Large intestine (tissue), 3 donors: ENCODE measurements at regions not wholly inside any gene's neighbourhood (a gene's known extent, or its start where the extent isn't known, plus 50 kb on each side); places are given as distances from the start of the nearest gene placed in this dataset.
A peak's percentile ranks its signal among the peaks of the same experiment; 100 is the strongest.

Experiments used
- DNase-seq, 2 donors: peaks; one replicate each; pipeline versions ENCODE4 v3.0.0 to v3.0.0-alpha.2; 2013
- H3K27ac ChIP-seq: one replicate; pipeline ENCODE4 v1.5.1; 2013; ENCODE audit warnings: low read length
- H3K27me3 ChIP-seq: 2 replicates; pipeline ENCODE4 v1.6.1; 2013; ENCODE audit warnings: low read length; ENCODE audit not compliant: control insufficient read depth, insufficient read depth
- H3K36me3 ChIP-seq: 2 replicates; pipeline ENCODE4 v1.6.1; 2013; ENCODE audit warnings: low read length; ENCODE audit not compliant: control insufficient read depth, insufficient read depth
- H3K4me1 ChIP-seq: one replicate; pipeline ENCODE4 v1.6.1; 2013; ENCODE audit warnings: low read length; ENCODE audit not compliant: control insufficient read depth, insufficient read depth
- H3K4me3 ChIP-seq: one replicate; pipeline ENCODE4 v1.5.1; 2013; ENCODE audit warnings: low read length
- H3K9me3 ChIP-seq: one replicate; pipeline ENCODE4 v1.6.1; 2013; ENCODE audit warnings: mild to moderate bottlenecking, low read depth, low read length, moderate library complexity; ENCODE audit not compliant: control insufficient read depth
- WGBS: methylation state at CpG from one replicate; pipeline ENCODE4 v1.1.5; 2013; ENCODE audit warnings: low lambda C conversion rate; ENCODE audit not compliant: insufficient coverage; 5-methylcytosine and 5-hydroxymethylcytosine counted together

GRCh38 chr2:212712991-212713390 is 174.4 kb upstream of the ERBB4 start:
- Histone ChIP-seq H3K4me3 (no peak overlapping the region), H3K36me3 (no peaks in the 10 kb centered on the region), H3K27ac (no peak overlapping the region), H3K27me3 (no peaks in the 10 kb centered on the region), H3K9me3 (no peaks in the 10 kb centered on the region), H3K4me1 (no peaks in the 10 kb centered on the region)
- DNase-seq: no peak
- no CpG with 5 or more reads among the region's 1 CpG for WGBS

GRCh38 chr2:212712466-212712865 is 173.9 kb upstream of the ERBB4 start:
- Histone ChIP-seq H3K4me3 (no peak overlapping the region), H3K9me3 (no peaks in the 10 kb centered on the region), H3K27ac (no peak overlapping the region), H3K27me3 (no peaks in the 10 kb centered on the region), H3K4me1 (no peaks in the 10 kb centered on the region), H3K36me3 (no peaks in the 10 kb centered on the region)
- no peak for DNase-seq
- no CpG with 5 or more reads among the region's 5 CpGs for WGBS

GRCh38 chr2:212711856-212712255 is 173.3 kb upstream of the ERBB4 start:
- no peaks in the 10 kb centered on the region for H3K9me3 ChIP-seq
- H3K4me1 ChIP-seq: no peaks in the 10 kb centered on the region
- WGBS: 55% methylated on average over 2 of the region's 3 CpGs
- no peaks in the 10 kb centered on the region for H3K27me3 ChIP-seq
- no peak for DNase-seq
- no peak overlapping the region for H3K27ac ChIP-seq
- H3K36me3 ChIP-seq: no peaks in the 10 kb centered on the region
- H3K4me3 ChIP-seq: no peak overlapping the region

GRCh38 chr2:212709280-212709679 is 170.7 kb upstream of the ERBB4 start:
- Histone ChIP-seq H3K4me3 (no peak overlapping the region), H3K9me3 (no peaks in the 10 kb centered on the region), H3K27ac (no peak overlapping the region), H3K36me3 (no peaks in the 10 kb centered on the region), H3K27me3 (no peaks in the 10 kb centered on the region), H3K4me1 (no peaks in the 10 kb centered on the region)
- WGBS: 60% methylated on average over 2 of the region's 3 CpGs
- no peak for DNase-seq

GRCh38 chr2:212708355-212708754 is 169.8 kb upstream of the ERBB4 start:
- Histone ChIP-seq H3K27me3 (no peaks in the 10 kb centered on the region), H3K9me3 (no peaks in the 10 kb centered on the region), H3K4me1 (no peaks in the 10 kb centered on the region), H3K4me3 (no peak overlapping the region), H3K36me3 (no peaks in the 10 kb centered on the region), H3K27ac (no peak overlapping the region)
- DNase-seq: no peak
- no CpG with 5 or more reads among the region's 2 CpGs for WGBS

GRCh38 chr2:212695426-212695825 is 156.8 kb upstream of the ERBB4 start:
- DNase-seq: no peak
- Histone ChIP-seq H3K4me3 (no peak overlapping the region), H3K36me3 (no peaks in the 10 kb centered on the region), H3K9me3 (no peaks in the 10 kb centered on the region), H3K4me1 (no peaks in the 10 kb centered on the region), H3K27ac (no peak overlapping the region), H3K27me3 (no peaks in the 10 kb centered on the region)
- no CpG with 5 or more reads among the region's 1 CpG for WGBS

GRCh38 chr2:212694398-212694797 is 155.8 kb upstream of the ERBB4 start:
- DNase-seq: no peak

GRCh38 chr2:212692466-212692865 is 153.9 kb upstream of the ERBB4 start:
- H3K4me3 ChIP-seq: no peak overlapping the region
- no peaks in the 10 kb centered on the region for H3K36me3 ChIP-seq
- no CpG with 5 or more reads among the region's 3 CpGs for WGBS
- H3K27me3 ChIP-seq: no peaks in the 10 kb centered on the region
- no peaks in the 10 kb centered on the region for H3K4me1 ChIP-seq
- DNase-seq: no peak
- H3K9me3 ChIP-seq: no peaks in the 10 kb centered on the region
- no peak overlapping the region for H3K27ac ChIP-seq

More at GRCh38 chr2:212694398-212694797, 155.8 kb upstream of the ERBB4 start:
- Histone ChIP-seq H3K27me3 (no peaks in the 10 kb centered on the region), H3K4me1 (no peaks in the 10 kb centered on the region), H3K36me3 (no peaks in the 10 kb centered on the region), H3K9me3 (no peaks in the 10 kb centered on the region), H3K27ac (no peak overlapping the region), H3K4me3 (no peak overlapping the region)
- WGBS: 100% methylated on average over 1 of the region's 3 CpGs

- Histone ChIP-seq H3K4me3 (no peak overlapping the region), H3K4me1 (no peaks in the 10 kb centered on the region), H3K9me3 (no peaks in the 10 kb centered on the region), H3K27me3 (no peaks in the 10 kb centered on the region), H3K36me3 (no peaks in the 10 kb centered on the region), H3K27ac (no peak overlapping the region)
- DNase-seq: peak; percentile 22 to 30
- WGBS: 0% methylated on average over 1 of the region's 10 CpGs
These were observed 147.8 kb upstream of the ERBB4 start for GRCh38 chr2:212686285-212686895.

GRCh38 chr2:212683346-212684097 is 144.9 kb upstream of the ERBB4 start:
- no peaks in the 10 kb centered on the region for H3K36me3 ChIP-seq
- no peaks in the 10 kb centered on the region for H3K9me3 ChIP-seq
- H3K27me3 ChIP-seq: no peaks in the 10 kb centered on the region
- WGBS: 71% methylated on average over 4 of the region's 6 CpGs
- DNase-seq: no peak
- no peak overlapping the region for H3K4me3 ChIP-seq
- H3K4me1 ChIP-seq: no peaks in the 10 kb centered on the region
- no peak overlapping the region for H3K27ac ChIP-seq

GRCh38 chr2:212682937-212683336 is 144.3 kb upstream of the ERBB4 start:
- Histone ChIP-seq H3K4me1 (no peaks in the 10 kb centered on the region), H3K36me3 (no peaks in the 10 kb centered on the region), H3K4me3 (no peak overlapping the region), H3K27me3 (no peaks in the 10 kb centered on the region), H3K27ac (no peak overlapping the region), H3K9me3 (no peaks in the 10 kb centered on the region)
- no CpG with 5 or more reads among the region's 3 CpGs for WGBS
- DNase-seq: no peak
